ENCODE measurements at regions not wholly inside any gene's neighbourhood (a gene's known extent, or its start where the extent isn't known, plus 50 kb on each side); places are given as distances from the start of the nearest gene placed in this dataset.

DNA sequence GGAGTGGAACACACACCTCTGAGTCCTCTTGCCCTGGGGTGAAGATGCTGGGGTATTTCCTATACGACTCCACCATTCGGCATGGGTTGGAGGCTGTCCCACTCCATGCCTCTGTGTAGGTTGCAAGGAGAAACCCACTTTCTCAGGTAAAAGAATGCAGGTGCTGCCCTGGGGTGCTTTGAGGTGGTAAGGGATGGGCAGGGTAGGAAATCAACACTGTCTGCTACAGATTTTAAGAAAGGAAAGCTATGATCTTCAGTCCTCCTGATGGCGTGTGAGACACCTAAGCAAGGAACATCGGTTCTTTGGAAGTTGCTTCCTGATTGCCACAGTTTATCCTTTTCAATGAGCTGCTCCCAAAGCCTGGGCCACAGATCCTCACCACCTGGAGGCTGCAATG lies 209.2 kb downstream of the NCK2 start:
- no peak for DNase-seq
- no peak overlapping the region for H3K27ac ChIP-seq
- no peaks in the 10 kb centered on the region for H3K36me3 ChIP-seq (replicated peaks in 1 of 2; ENCODE audit: insufficient read depth in 1 of 2, low read depth in 2 of 2)
- H3K4me3 ChIP-seq = no peak overlapping the region
- WGBS, 2 donors = 89 to 93% methylated on average over 3 to 4 of the region's 4 CpGs
- no peak for ATAC-seq
- intact Hi-C loops (cut with DNase I) = no loop called here
- TF ChIP-seq CTCF (IDR thresholded peaks at IDR 0.05) (no peak), POLR2A (IDR thresholded peaks at IDR 0.05) (no peak)
- H3K4me1 ChIP-seq = no peaks in the 10 kb centered on the region
- no peaks in the 10 kb centered on the region for H3K27me3 ChIP-seq
- H3K9me3 ChIP-seq = no peaks in the 10 kb centered on the region

GRCh38 chr2:105952131-105952530 lies 207.4 kb downstream of the NCK2 start:
- ATAC-seq (no peak), DNase-seq (no peak)
- intact Hi-C loops (cut with DNase I) = no loop called here
- Histone ChIP-seq H3K27ac (no peak overlapping the region), H3K4me1 (no peaks in the 10 kb centered on the region), H3K9me3 (no peaks in the 10 kb centered on the region), H3K36me3 (replicated peaks in 1 of 2; ENCODE audit: insufficient read depth in 1 of 2, low read depth in 2 of 2) (no peaks in the 10 kb centered on the region), H3K4me3 (no peak overlapping the region), H3K27me3 (no peaks in the 10 kb centered on the region)
- TF ChIP-seq CTCF (IDR thresholded peaks at IDR 0.05) (no peak), POLR2A (IDR thresholded peaks at IDR 0.05) (no peak)
- 0 to 18% methylated on average over 1 of the region's 1 CpG for WGBS, 2 donors

- WGBS, 2 donors = 72 to 85% methylated on average over 3 of the region's 3 CpGs
- Histone ChIP-seq H3K27ac (no peak overlapping the region), H3K4me1 (no peaks in the 10 kb centered on the region), H3K4me3 (no peak overlapping the region), H3K27me3 (no peaks in the 10 kb centered on the region), H3K36me3 (replicated peaks in 1 of 2; ENCODE audit: insufficient read depth in 1 of 2, low read depth in 2 of 2) (no peaks in the 10 kb centered on the region), H3K9me3 (no peaks in the 10 kb centered on the region)
- no peak for ATAC-seq
- no peak for TF ChIP-seq POLR2A (IDR thresholded peaks at IDR 0.05)
- TF ChIP-seq CTCF (IDR thresholded peaks at IDR 0.05) = no peak
- no peak for DNase-seq
- intact Hi-C loops (cut with DNase I) = no loop called here
These were observed 206.6 kb downstream of the NCK2 start for GRCh38 chr2:105951384-105951694.

GRCh38 chr2:105950521-105951383 lies 206.0 kb downstream of the NCK2 start:
- no peak for ATAC-seq
- Histone ChIP-seq H3K27ac (no peak overlapping the region), H3K27me3 (no peaks in the 10 kb centered on the region), H3K4me1 (no peaks in the 10 kb centered on the region), H3K9me3 (no peaks in the 10 kb centered on the region), H3K4me3 (no peak overlapping the region), H3K36me3 (replicated peaks in 1 of 2; ENCODE audit: insufficient read depth in 1 of 2, low read depth in 2 of 2) (no peaks in the 10 kb centered on the region)
- TF ChIP-seq CTCF (IDR thresholded peaks at IDR 0.05) (no peak), POLR2A (IDR thresholded peaks at IDR 0.05) (no peak)
- DNase-seq = no peak
- intact Hi-C loops (cut with DNase I) = no loop called here
- WGBS, 2 donors = 76 to 80% methylated on average over 10 of the region's 10 CpGs

GRCh38 chr2:105943977-105944376 lies 199.3 kb downstream of the NCK2 start:
- Histone ChIP-seq H3K4me3 (no peak overlapping the region), H3K27ac (no peak overlapping the region), H3K4me1 (no peaks in the 10 kb centered on the region), H3K9me3 (no peaks in the 10 kb centered on the region), H3K36me3 (replicated peaks in 1 of 2; ENCODE audit: insufficient read depth in 1 of 2, low read depth in 2 of 2) (no peaks in the 10 kb centered on the region), H3K27me3 (no peaks in the 10 kb centered on the region)
- ATAC-seq (no peak), DNase-seq (no peak)
- TF ChIP-seq POLR2A (IDR thresholded peaks at IDR 0.05) (no peak), CTCF (IDR thresholded peaks at IDR 0.05) (no peak)
- 86 to 89% methylated on average over 18 to 20 of the region's 20 CpGs for WGBS, 2 donors
- intact Hi-C loops (cut with DNase I) = no loop called here
